H1 (cell line): ENCODE measurements at regions not wholly inside any gene's neighbourhood (a gene's known extent, or its start where the extent isn't known, plus 50 kb on each side); places are given as distances from the start of the nearest gene placed in this dataset.

Experiments used
- CTCF ChIA-PET: fragments of 300-600 bp; sonication (Branson Sonifier 250); formaldehyde crosslinking; loops from one replicate; lab custom pipeline; 2021; ENCODE audit not compliant: partially characterized antibody; lab: Charles Lee
- POLR2A ChIA-PET: fragments of 300-600 bp; sonication (Branson Sonifier 250); formaldehyde crosslinking; loops from one replicate; lab custom pipeline; 2021; ENCODE audit warnings: inconsistent platforms; ENCODE audit not compliant: partially characterized antibody; lab: Charles Lee
- DNase-seq, 2 experiments: peaks; one replicate each; pipeline versions ENCODE4 v3.0.0 to v3.0.0-alpha.2; 2010 to 2022; ENCODE audit warnings: low spot score in 2 of 2, low read depth in 1 of 2, mixed read lengths in 1 of 2
- FAIRE-seq: peaks from 2 replicates; lab custom pipeline; 2011; peaks lifted over from hg19 to GRCh38; lab: Jason Lieb, UNC
- H2AFZ ChIP-seq: 2 replicates; pipeline ENCODE4 v1.8.1; 2012; ENCODE audit warnings: low read length, inconsistent platforms
- H2AK5ac ChIP-seq: 2 replicates; pipeline ENCODE4 v1.6.1; 2013; ENCODE audit warnings: low read depth, low read length
- H2BK120ac ChIP-seq: replicated peaks from 2 replicates; pipeline ENCODE3; 2013; ENCODE audit warnings: low read depth, low read length, inconsistent platforms
- H2BK12ac ChIP-seq: 2 replicates; pipeline ENCODE4 v1.6.1; 2013; ENCODE audit warnings: low read depth, low read length
- H2BK15ac ChIP-seq: 2 replicates; pipeline ENCODE4 v1.6.1; 2013; ENCODE audit warnings: low read length
- H2BK20ac ChIP-seq: 2 replicates; pipeline ENCODE4 v1.6.1; 2013; ENCODE audit warnings: low read length
- H2BK5ac ChIP-seq: 2 replicates; pipeline ENCODE4 v1.6.1; 2013; ENCODE audit warnings: low read depth, low read length
- H3K14ac ChIP-seq: 2 replicates; pipeline ENCODE4 v1.6.1; 2013; ENCODE audit warnings: inconsistent platforms; ENCODE audit not compliant: insufficient read length
- H3K18ac ChIP-seq: 2 replicates; pipeline ENCODE4 v1.6.1; 2013; ENCODE audit warnings: low read length; ENCODE audit errors: extremely low read depth
- H3K23ac ChIP-seq: 2 replicates; pipeline ENCODE4 v1.6.1; 2013; ENCODE audit warnings: inconsistent platforms; ENCODE audit not compliant: insufficient read length
- H3K23me2 ChIP-seq: 2 replicates; pipeline ENCODE4 v1.6.1; 2013; ENCODE audit warnings: low read depth, low read length
- H3K27ac ChIP-seq: 2 replicates; pipeline ENCODE4 v1.6.1; 2011; ENCODE audit warnings: low read depth, low read length, inconsistent platforms
- H3K27me3 ChIP-seq, 4 experiments: replicated peaks in 1 of 4; 1 replicate in 1 of 4; 2 replicates in 3 of 4; pipeline versions ENCODE4 v1.6.1 to v1.8.1; 2011 to 2013; ENCODE audit warnings: low read length in 3 of 4, mild to moderate bottlenecking in 3 of 4, inconsistent platforms in 2 of 4, mixed read lengths in 2 of 4, moderate library complexity in 1 of 4; ENCODE audit not compliant: control insufficient read depth in 3 of 4, insufficient read depth in 3 of 4; ENCODE audit errors: extremely low read depth in 1 of 4
- H3K36me3 ChIP-seq, 4 experiments: 2 replicates each; pipeline versions ENCODE4 v1.6.1 to v1.8.1; 2011 to 2013; ENCODE audit warnings: mild to moderate bottlenecking in 4 of 4, low read length in 3 of 4, moderate library complexity in 2 of 4, control low read depth in 1 of 4, inconsistent platforms in 1 of 4; ENCODE audit not compliant: insufficient read depth in 4 of 4, control insufficient read depth in 2 of 4
- H3K4ac ChIP-seq: replicated peaks from 2 replicates; pipeline ENCODE3; 2013; ENCODE audit warnings: low read length, low read depth, mixed read lengths, inconsistent platforms; ENCODE audit not compliant: insufficient read length
- H3K4me1 ChIP-seq, 4 experiments: replicated peaks in 1 of 4; 1 replicate in 1 of 4; 2 replicates in 3 of 4; pipeline versions ENCODE4 v1.6.1 to v1.8.1; 2011 to 2013; ENCODE audit warnings: low read length in 3 of 4, inconsistent platforms in 2 of 4, mixed read lengths in 1 of 4; ENCODE audit not compliant: insufficient read depth in 4 of 4, control insufficient read depth in 3 of 4
- H3K4me2 ChIP-seq, 2 experiments: 2 replicates each; pipeline versions ENCODE4 v1.6.1 to v1.8.1; 2011 to 2013; ENCODE audit warnings: low read depth in 2 of 2, low read length in 2 of 2, control low read depth in 1 of 2, inconsistent platforms in 1 of 2, mild to moderate bottlenecking in 1 of 2; ENCODE audit not compliant: insufficient read depth in 1 of 2
- H3K4me3 ChIP-seq, 4 experiments: fragments of 200-600, 300-600 bp in 1 of 4; sonication (generic), shearing (Covaris generic), sonication (Bioruptor Twin) in 1 of 4; 2 replicates each; pipeline versions ENCODE4 v1.5.1 to v1.8.1; 2011 to 2016; ENCODE audit warnings: low read length in 4 of 4, low read depth in 3 of 4, control low read depth in 2 of 4, inconsistent platforms in 2 of 4, mild to moderate bottlenecking in 2 of 4, mixed read lengths in 1 of 4, moderate library complexity in 1 of 4; ENCODE audit not compliant: insufficient read depth in 2 of 4; ENCODE audit errors: extremely low read depth in 1 of 4
- H3K56ac ChIP-seq: replicated peaks from 2 replicates; pipeline ENCODE3; 2013; ENCODE audit warnings: low read depth, mild to moderate bottlenecking, mixed read lengths, low read length, inconsistent platforms; ENCODE audit not compliant: insufficient read length
- H3K79me1 ChIP-seq: 2 replicates; pipeline ENCODE4 v1.6.1; 2013; ENCODE audit warnings: low read depth, low read length, control low read depth
- H3K79me2 ChIP-seq, 2 experiments: 2 replicates each; pipeline versions ENCODE4 v1.6.1 to v1.8.1; 2012 to 2013; ENCODE audit warnings: low read length in 2 of 2, mild to moderate bottlenecking in 2 of 2, inconsistent platforms in 1 of 2; ENCODE audit not compliant: insufficient read depth in 2 of 2, control insufficient read depth in 1 of 2
- H3K9ac ChIP-seq, 4 experiments: replicated peaks in 1 of 4; 1 replicate in 1 of 4; 2 replicates in 3 of 4; pipeline versions ENCODE4 v1.6.1 to v1.8.1; 2011 to 2013; ENCODE audit warnings: low read depth in 3 of 4, low read length in 3 of 4, control low read depth in 2 of 4, mild to moderate bottlenecking in 2 of 4, moderate library complexity in 2 of 4, inconsistent platforms in 1 of 4; ENCODE audit errors: extremely low read depth in 1 of 4
- H3K9me3 ChIP-seq, 2 experiments: 2 replicates each; pipeline versions ENCODE4 v1.6.1 to v1.8.1; 2012 to 2013; ENCODE audit warnings: mild to moderate bottlenecking in 2 of 2, moderate library complexity in 2 of 2, control low read depth in 1 of 2, inconsistent platforms in 1 of 2, low read depth in 1 of 2, low read length in 1 of 2, mixed read lengths in 1 of 2; ENCODE audit not compliant: insufficient read depth in 2 of 2
- H4K20me1 ChIP-seq, 2 experiments: replicated peaks in 1 of 2; 2 replicates each; pipeline versions ENCODE3 to v1.8.1; 2011 to 2013; ENCODE audit warnings: inconsistent platforms in 2 of 2, low read length in 2 of 2, mild to moderate bottlenecking in 1 of 2; ENCODE audit not compliant: insufficient read depth in 2 of 2, control insufficient read depth in 1 of 2
- H4K5ac ChIP-seq: 2 replicates; pipeline ENCODE4 v1.6.1; 2013; ENCODE audit warnings: low read length, low read depth, mixed read lengths, inconsistent platforms; ENCODE audit not compliant: insufficient read length
- H4K8ac ChIP-seq: 2 replicates; pipeline ENCODE4 v1.8.0; 2013; ENCODE audit warnings: mild to moderate bottlenecking, moderate library complexity, low read length, inconsistent platforms; ENCODE audit not compliant: insufficient read depth; ENCODE audit errors: extremely low read depth
- H4K91ac ChIP-seq: replicated peaks from 2 replicates; pipeline ENCODE3; 2013; ENCODE audit warnings: low read length, mixed read lengths, inconsistent platforms; ENCODE audit not compliant: insufficient read length
- ATF2 ChIP-seq: IDR thresholded peaks from 2 replicates; pipeline ENCODE4 v1.6.1; 2012; ENCODE audit warnings: low read length, inconsistent platforms
- HDAC2 ChIP-seq, 2 experiments: fragments of 300-600 bp in 1 of 2; sonication (generic) in 1 of 2; IDR thresholded peaks; 2 replicates each; pipeline ENCODE4 v1.6.1; 2011 to 2012; ENCODE audit warnings: low read depth in 2 of 2, low read length in 2 of 2, mild to moderate bottlenecking in 2 of 2, moderate library complexity in 2 of 2, borderline replicate concordance in 1 of 2, inconsistent platforms in 1 of 2
- MAFK ChIP-seq: IDR thresholded peaks from 2 replicates; pipeline ENCODE4 v1.6.1; 2012; ENCODE audit warnings: low read depth, mild to moderate bottlenecking, improper control_type of control experiment, low read length
- MAX ChIP-seq: IDR thresholded peaks from 2 replicates; pipeline ENCODE4 v1.6.1; 2012; ENCODE audit warnings: inconsistent platforms
- NANOG ChIP-seq: IDR thresholded peaks from 2 replicates; pipeline ENCODE4 v1.6.1; 2011; ENCODE audit warnings: low read length, low read depth, mild to moderate bottlenecking, inconsistent platforms; ENCODE audit not compliant: insufficient read depth, poor library complexity, severe bottlenecking
- POLR2AphosphoS5 ChIP-seq: IDR thresholded peaks from 2 replicates; pipeline ENCODE4 v1.6.1; 2011; ENCODE audit warnings: low read depth, low read length
- RXRA ChIP-seq: IDR thresholded peaks from 2 replicates; pipeline ENCODE4 v1.6.1; 2011; ENCODE audit warnings: low read depth, mild to moderate bottlenecking, low read length, moderate library complexity; ENCODE audit not compliant: insufficient read depth
- SIRT6 ChIP-seq: IDR thresholded peaks from one replicate; pipeline ENCODE4 v1.7.1; 2012; ENCODE audit warnings: low read length, inconsistent platforms
- TAF1 ChIP-seq: IDR thresholded peaks from 2 replicates; pipeline ENCODE4 v1.6.1; 2011; ENCODE audit warnings: mild to moderate bottlenecking, low read depth, low read length
- TCF12 ChIP-seq: IDR thresholded peaks from 2 replicates; pipeline ENCODE4 v1.6.1; 2011; ENCODE audit warnings: low read depth, mild to moderate bottlenecking, low read length
- WGBS, 2 experiments: shearing (Covaris generic) in 1 of 2; methylation state at CpG; one replicate each; pipeline versions ENCODE4 v1.1.6 to v1.1.7; 2013 to 2015; ENCODE audit warnings: low lambda C conversion rate in 2 of 2, mixed read lengths in 2 of 2, inconsistent platforms in 1 of 2, low coverage in 1 of 2, missing lambda C conversion rate in 1 of 2; ENCODE audit not compliant: insufficient replicate concordance in 2 of 2, insufficient coverage in 1 of 2, insufficient read length in 1 of 2; ENCODE audit errors: extremely low coverage in 1 of 2, missing lambda C conversion rate in 1 of 2; 5-methylcytosine and 5-hydroxymethylcytosine counted together

GRCh38 chr11:45391168-45391850 is 105.2 kb upstream of the SYT13 start:
- Histone ChIP-seq H3K36me3 (no peaks in the 10 kb centered on the region), H4K91ac (no peak overlapping the region), H2BK15ac (0 out of 2 replicates have a peak overlapping the region, but pooled peaks have one; percentile 81), H3K4me3 (no peak overlapping the region), H3K9ac (no peak overlapping the region), H3K4me1 (peaks cover 0 to 3% (median 0%) of the 10 kb centered on the region in 4 experiments; a peak in 1 of 7 replicates), H3K23ac (no peak overlapping the region), H2BK5ac (no peak overlapping the region), H3K56ac (no peak overlapping the region), H2AFZ (no peak overlapping the region), H3K23me2 (peaks cover 2% of the 10 kb centered on the region; the same call in 1 of the 2 replicates), H3K18ac (no peak overlapping the region), H2BK120ac (no peak overlapping the region), H3K79me2 (no peaks in the 10 kb centered on the region), H3K79me1 (no peaks in the 10 kb centered on the region), H4K5ac (no peak overlapping the region), H3K14ac (no peak overlapping the region), H4K8ac (no peak overlapping the region), H3K4me2 (no peak overlapping the region), H2AK5ac (no peak overlapping the region)
- ChIA-PET POLR2A (interaction anchor here (1.2 kb wide), 1 partner anchor 229 kb away, joined by 3 read pairs; no protein-coding TSS in a partner anchor), CTCF (interaction anchor here (1.5 to 2.9 kb wide), 3 partner anchors 14 to 380 kb away, joined by 4 to 14 read pairs (median 8); no protein-coding TSS in a partner anchor)
- 90% methylated on average over 9 of the region's 9 CpGs; no CpG with 5 or more reads in 1 of the 2 experiments for WGBS, 2 experiments
- FAIRE-seq, result no peak
- no peak for TF ChIP-seq ATF2
- TF ChIP-seq TCF12, result no peak
- no peak for TF ChIP-seq HDAC2 (IDR thresholded peaks at IDR 0.05; ENCODE audit: borderline replicate concordance in 1 of 2, low read depth in 2 of 2, low read length in 2 of 2)
- TF ChIP-seq NANOG, result no peak
- TF ChIP-seq RXRA, result no peak
- TF ChIP-seq MAFK, result no peak
- TF ChIP-seq SIRT6, result no peak
- TF ChIP-seq TAF1, result no peak
- no peak for TF ChIP-seq POLR2AphosphoS5
- no peak for TF ChIP-seq MAX
- TF ChIP-seq, all 59 proteins: peak for 0
- Histone ChIP-seq H3K4ac (no peak overlapping the region), H3K9me3 (no peaks in the 10 kb centered on the region), H4K20me1 (no peaks in the 10 kb centered on the region), H2BK12ac (no peak overlapping the region), H3K27ac (no peak overlapping the region), H3K27me3 (no peaks in the 10 kb centered on the region; a peak in 1 of 7 replicates), H2BK20ac (no peak overlapping the region)
- DNase-seq, result no peak
